Adrenal gland (tissue), 5 donors: ENCODE measurements at regions not wholly inside any gene's neighbourhood (a gene's known extent, or its start where the extent isn't known, plus 50 kb on each side); places are given as distances from the start of the nearest gene placed in this dataset.

Source experiments
- POLR2A ChIP-seq, 2 donors: fragments of 450-650 bp; IDR thresholded peaks; one replicate each; pipeline ENCODE4 v1.6.1; 2017; ENCODE audit warnings: antibody characterized with exemption in 2 of 2, mild to moderate bottlenecking in 2 of 2, moderate library complexity in 1 of 2
- TF ChIP-seq, protein P1 (sequence below), 6 experiments: fragments of 450-650 bp in 4 of 6; fragments of 200-600 bp in 2 of 6; sonication (generic) in 1 of 6; IDR thresholded peaks; 1 replicate in 5 of 6; 2 replicates in 1 of 6; pipeline versions ENCODE4 v1.5.1 to v1.8.0; 2016 to 2021; ENCODE audit warnings: antibody characterized with exemption in 6 of 6, mild to moderate bottlenecking in 2 of 6, moderate library complexity in 1 of 6
- donor health status: DM: no; HTN: no; CAD: no.

GRCh38 chr1:29433830-29434229 is 197.5 kb downstream of the PTPRU start:
- TF ChIP-seq, protein P1, sequence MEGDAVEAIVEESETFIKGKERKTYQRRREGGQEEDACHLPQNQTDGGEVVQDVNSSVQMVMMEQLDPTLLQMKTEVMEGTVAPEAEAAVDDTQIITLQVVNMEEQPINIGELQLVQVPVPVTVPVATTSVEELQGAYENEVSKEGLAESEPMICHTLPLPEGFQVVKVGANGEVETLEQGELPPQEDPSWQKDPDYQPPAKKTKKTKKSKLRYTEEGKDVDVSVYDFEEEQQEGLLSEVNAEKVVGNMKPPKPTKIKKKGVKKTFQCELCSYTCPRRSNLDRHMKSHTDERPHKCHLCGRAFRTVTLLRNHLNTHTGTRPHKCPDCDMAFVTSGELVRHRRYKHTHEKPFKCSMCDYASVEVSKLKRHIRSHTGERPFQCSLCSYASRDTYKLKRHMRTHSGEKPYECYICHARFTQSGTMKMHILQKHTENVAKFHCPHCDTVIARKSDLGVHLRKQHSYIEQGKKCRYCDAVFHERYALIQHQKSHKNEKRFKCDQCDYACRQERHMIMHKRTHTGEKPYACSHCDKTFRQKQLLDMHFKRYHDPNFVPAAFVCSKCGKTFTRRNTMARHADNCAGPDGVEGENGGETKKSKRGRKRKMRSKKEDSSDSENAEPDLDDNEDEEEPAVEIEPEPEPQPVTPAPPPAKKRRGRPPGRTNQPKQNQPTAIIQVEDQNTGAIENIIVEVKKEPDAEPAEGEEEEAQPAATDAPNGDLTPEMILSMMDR (IDR thresholded peaks at IDR 0.05), result no peak
- TF ChIP-seq POLR2A (IDR thresholded peaks at IDR 0.05), result no peak
